Mesodermal cell (in vitro differentiated cells): ENCODE measurements at regions not wholly inside any gene's neighbourhood (a gene's known extent, or its start where the extent isn't known, plus 50 kb on each side); places are given as distances from the start of the nearest gene placed in this dataset.

Source experiments
- H3K27ac ChIP-seq: 2 replicates; pipeline ENCODE4 v1.7.0; 2013; ENCODE audit warnings: mild to moderate bottlenecking, low read depth, low read length, moderate library complexity; ENCODE audit not compliant: severe bottlenecking
- H3K36me3 ChIP-seq: 2 replicates; pipeline ENCODE4 v1.7.1; 2013; ENCODE audit warnings: mild to moderate bottlenecking, low read length, moderate library complexity; ENCODE audit not compliant: control insufficient read depth, insufficient read depth
- H3K4me1 ChIP-seq: one replicate; pipeline ENCODE4 v1.7.1; 2013; ENCODE audit warnings: mild to moderate bottlenecking, low read length; ENCODE audit not compliant: insufficient read depth, control insufficient read depth, poor library complexity, severe bottlenecking
- H3K4me3 ChIP-seq: 2 replicates; pipeline ENCODE4 v1.7.0; 2013; ENCODE audit warnings: low read length, control low read depth, mild to moderate bottlenecking; ENCODE audit not compliant: insufficient read depth, poor library complexity, severe bottlenecking; ENCODE audit errors: extremely low read depth
- H3K9me3 ChIP-seq: 2 replicates; pipeline ENCODE4 v1.7.1; 2013; ENCODE audit warnings: mild to moderate bottlenecking, low read length, moderate library complexity; ENCODE audit not compliant: control insufficient read depth
- WGBS, 2 experiments: methylation state at CpG; one replicate each; pipeline ENCODE4 v1.1.5; 2013; ENCODE audit warnings: missing lambda C conversion rate in 2 of 2; ENCODE audit not compliant: insufficient coverage in 2 of 2; 5-methylcytosine and 5-hydroxymethylcytosine counted together

DNA sequence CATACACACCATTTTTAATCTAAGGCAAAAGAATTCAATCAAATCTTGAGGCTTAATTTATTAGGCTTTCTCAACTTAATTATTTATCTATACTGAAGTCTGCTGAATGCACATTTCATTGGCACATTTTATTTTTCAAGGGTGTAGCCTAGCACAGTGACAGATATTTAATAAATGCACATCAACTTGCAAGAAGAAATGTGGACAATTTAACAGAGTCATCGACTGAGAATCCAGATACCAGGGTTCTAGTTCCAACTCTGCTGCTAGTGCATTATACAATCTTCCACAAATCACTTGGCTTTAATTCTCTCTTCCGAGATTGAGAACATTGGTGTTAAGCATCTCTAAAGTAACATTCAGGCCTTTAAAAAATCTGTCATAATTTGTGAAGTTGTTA, 88.5 kb upstream of the RBBP8 start:
- no peak overlapping the region for H3K27ac ChIP-seq
- H3K36me3 ChIP-seq: no peaks in the 10 kb centered on the region
- no peaks in the 10 kb centered on the region for H3K9me3 ChIP-seq
- WGBS, 2 experiments: 67% methylated on average over 1 of the region's 2 CpGs; no CpG with 5 or more reads in 1 of the 2 experiments
- no peak overlapping the region for H3K4me3 ChIP-seq
- no peaks in the 10 kb centered on the region for H3K4me1 ChIP-seq

DNA sequence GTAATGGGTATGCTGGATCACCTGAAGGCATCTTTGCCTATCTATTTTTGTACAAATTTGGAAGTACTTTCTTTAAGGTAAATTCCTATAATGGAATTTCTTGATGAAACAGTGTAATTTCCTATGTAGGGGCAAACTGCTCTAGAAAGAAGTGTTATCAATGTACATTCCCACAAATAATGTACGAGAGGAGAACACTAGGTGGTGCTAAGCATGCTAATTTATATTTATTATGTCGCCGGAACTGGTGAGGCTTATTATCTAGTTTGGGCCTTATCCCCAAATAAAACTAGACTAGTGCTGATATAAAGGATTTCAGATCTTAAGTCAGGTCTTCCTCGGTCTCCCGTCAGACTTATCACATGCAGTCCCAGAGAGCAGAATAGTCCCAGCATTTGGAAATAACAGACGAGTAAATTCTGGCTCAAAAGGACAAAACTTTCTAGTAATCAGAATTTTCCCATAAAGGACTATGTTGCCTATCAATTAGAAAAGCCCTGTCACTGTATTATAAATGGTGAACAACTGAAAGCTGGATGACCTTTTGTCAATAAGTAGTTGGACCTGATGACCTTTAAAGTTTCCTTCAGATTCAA, 86.9 kb upstream of the RBBP8 start:
- Histone ChIP-seq H3K4me1 (no peaks in the 10 kb centered on the region), H3K36me3 (no peaks in the 10 kb centered on the region), H3K27ac (no peak overlapping the region), H3K4me3 (no peak overlapping the region), H3K9me3 (no peaks in the 10 kb centered on the region)
- WGBS, 2 experiments: 92 to 100% methylated on average over 2 to 4 of the region's 6 CpGs

DNA sequence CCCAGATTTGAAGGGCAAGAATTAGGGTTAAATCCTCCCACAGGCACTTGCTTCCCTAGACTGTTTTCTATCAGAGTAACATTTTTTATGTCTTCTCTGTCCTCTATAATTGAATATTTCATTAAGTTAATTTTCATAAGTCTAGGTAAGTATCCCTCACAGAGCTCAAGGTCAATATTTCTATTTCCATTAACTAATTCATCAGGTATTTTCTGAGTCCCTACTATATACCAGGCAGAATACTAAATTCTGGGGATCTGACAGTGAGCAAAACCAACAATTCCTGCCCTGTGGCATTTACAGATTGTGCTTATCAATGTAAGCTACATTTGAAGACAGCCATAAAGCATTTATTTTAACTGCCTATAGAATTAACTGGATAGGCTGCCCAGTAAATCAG, 86.4 kb upstream of the RBBP8 start:
- Histone ChIP-seq H3K4me3 (no peak overlapping the region), H3K9me3 (no peaks in the 10 kb centered on the region), H3K27ac (no peak overlapping the region), H3K36me3 (no peaks in the 10 kb centered on the region), H3K4me1 (no peaks in the 10 kb centered on the region)

DNA sequence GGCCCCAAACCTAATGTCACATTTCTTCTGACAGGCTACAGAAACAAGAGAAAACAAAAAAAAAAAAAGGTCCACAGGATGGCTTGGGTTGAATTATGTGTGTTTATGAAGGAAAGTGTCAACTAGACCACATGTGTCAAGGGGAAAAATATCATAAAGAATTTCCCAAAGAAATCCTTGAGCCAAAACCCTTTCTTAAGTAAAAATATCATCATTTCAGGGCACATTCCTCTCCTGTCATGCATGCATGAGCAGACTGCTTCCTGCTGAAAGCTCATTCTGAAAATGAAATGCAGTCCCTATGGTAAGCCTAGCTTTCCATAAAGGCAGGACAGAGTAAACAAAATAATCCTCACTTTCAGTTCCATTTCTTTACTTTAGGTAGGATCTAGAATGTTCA, 85.7 kb upstream of the RBBP8 start:
- no peaks in the 10 kb centered on the region for H3K36me3 ChIP-seq
- no peaks in the 10 kb centered on the region for H3K9me3 ChIP-seq
- no peak overlapping the region for H3K4me3 ChIP-seq
- H3K4me1 ChIP-seq: no peaks in the 10 kb centered on the region
- peak overlapping the region; percentile 26 for H3K27ac ChIP-seq

DNA sequence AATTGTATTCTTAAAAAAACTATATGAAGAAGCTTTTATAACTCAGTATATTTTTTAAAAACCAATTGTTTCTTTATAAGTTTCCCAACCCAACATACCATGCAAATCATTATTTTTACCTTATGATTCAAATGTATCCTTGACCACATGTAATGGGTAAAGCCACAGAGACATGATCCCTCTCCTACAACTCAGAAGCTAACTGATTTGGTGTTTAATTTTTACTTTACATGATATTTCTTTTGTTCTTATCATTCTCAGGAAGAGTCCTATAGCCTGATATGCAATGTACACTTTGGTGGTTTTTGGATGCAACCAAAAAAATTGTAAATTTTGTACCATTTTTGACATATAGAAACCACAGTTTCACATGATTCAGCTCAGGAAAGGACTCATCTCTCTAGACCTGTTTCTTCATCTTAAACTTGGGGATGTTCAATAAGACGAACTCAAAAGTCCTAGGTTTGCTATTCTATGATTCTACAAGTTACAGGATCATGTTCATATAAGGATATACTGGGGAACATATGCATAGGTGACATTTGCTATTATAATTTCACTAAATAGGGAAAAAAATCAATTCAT, 85.2 kb upstream of the RBBP8 start:
- Histone ChIP-seq H3K27ac (no peak overlapping the region), H3K36me3 (no peaks in the 10 kb centered on the region), H3K4me3 (no peak overlapping the region), H3K9me3 (no peaks in the 10 kb centered on the region), H3K4me1 (no peaks in the 10 kb centered on the region)
- no CpG with 5 or more reads among the region's 1 CpG for WGBS, 2 experiments

DNA sequence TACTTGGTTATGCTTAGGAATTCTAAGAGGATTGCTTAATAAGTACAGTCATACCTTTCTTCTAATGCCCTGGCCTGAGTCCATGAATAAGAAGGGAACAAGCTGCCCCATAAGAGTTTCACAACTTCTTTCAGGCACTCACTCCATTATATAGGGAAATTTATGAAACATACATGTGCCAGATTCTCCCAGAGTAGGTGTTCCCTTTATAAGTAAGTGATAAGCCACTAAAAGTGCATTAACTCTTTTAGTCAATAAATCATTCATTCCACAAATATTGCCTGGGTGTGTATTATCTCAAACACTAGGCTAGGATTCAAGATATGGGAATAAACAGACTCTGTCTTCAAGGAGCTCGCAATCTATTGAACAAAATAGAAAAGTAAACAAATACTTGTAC, 84.5 kb upstream of the RBBP8 start:
- Histone ChIP-seq H3K4me1 (no peaks in the 10 kb centered on the region), H3K27ac (no peak overlapping the region), H3K36me3 (no peaks in the 10 kb centered on the region), H3K4me3 (no peak overlapping the region), H3K9me3 (no peaks in the 10 kb centered on the region)
- no CpG with 5 or more reads among the region's 1 CpG for WGBS, 2 experiments

DNA sequence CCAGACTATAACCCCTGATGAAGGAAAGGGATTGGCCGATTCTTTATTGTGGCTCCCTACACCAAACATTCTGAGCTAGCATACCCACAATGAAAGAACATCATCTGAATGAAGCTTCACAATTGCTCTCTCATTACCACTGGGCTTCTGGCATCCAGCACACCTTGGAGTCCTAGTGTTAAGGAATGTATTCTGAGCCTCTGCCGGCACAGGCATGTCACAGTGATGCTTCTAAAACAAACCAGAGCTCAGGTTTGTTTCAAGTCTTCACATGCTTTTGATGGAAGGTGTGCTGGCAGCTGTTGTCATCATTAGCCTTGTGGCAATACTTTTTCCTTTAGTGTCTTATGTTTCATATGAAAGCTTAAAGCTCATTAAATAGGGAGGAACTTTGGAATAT, 76.3 kb upstream of the RBBP8 start:
- no peak overlapping the region for H3K4me3 ChIP-seq
- WGBS, 2 experiments: 25% methylated on average over 1 of the region's 2 CpGs; no CpG with 5 or more reads in 1 of the 2 experiments
- no peaks in the 10 kb centered on the region for H3K4me1 ChIP-seq
- no peaks in the 10 kb centered on the region for H3K36me3 ChIP-seq
- no peaks in the 10 kb centered on the region for H3K9me3 ChIP-seq
- H3K27ac ChIP-seq: no peak overlapping the region

DNA sequence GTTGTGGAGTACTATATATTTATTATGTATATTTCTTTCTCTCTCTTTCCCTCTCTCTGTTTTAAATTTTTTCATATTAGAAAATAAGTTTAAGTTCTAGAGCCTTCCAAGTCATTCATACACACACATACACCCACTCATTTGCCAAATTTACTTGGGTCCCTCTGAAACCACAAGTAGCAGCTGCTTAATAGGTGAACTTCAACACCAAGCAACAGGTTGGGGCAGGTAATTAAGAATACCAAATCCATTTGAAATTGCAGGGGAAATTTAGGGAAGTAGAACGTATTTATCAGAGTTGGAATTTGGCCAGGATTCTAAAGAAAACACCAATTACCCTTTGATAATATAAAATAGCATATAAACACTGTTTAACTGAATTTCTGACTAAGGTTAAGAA, 75.0 kb upstream of the RBBP8 start:
- Histone ChIP-seq H3K27ac (no peak overlapping the region), H3K4me1 (no peaks in the 10 kb centered on the region), H3K36me3 (no peaks in the 10 kb centered on the region), H3K9me3 (no peaks in the 10 kb centered on the region), H3K4me3 (no peak overlapping the region)
- no CpG with 5 or more reads among the region's 1 CpG for WGBS, 2 experiments

DNA sequence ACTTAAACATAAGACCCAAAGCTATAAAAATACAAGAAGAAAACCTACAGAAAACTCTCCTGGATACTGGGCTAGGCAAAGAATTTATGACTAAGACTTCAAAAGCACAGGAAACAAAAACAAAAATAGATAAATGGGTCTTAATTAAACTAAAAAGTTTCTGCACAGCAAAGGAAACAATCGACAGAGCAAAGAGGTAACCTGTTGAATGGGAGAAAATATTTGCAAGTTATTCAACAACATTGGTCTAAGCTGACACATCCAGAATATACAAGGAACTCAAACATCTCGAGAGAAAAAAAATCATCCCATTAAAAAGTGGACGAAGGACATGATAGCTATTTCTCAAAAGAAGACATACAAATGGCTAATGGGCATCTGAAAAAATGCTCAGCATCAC, 72.3 kb upstream of the RBBP8 start:
- WGBS, 2 experiments: 62% methylated on average over 2 of the region's 3 CpGs; no CpG with 5 or more reads in 1 of the 2 experiments
- Histone ChIP-seq H3K36me3 (no peaks in the 10 kb centered on the region), H3K9me3 (no peaks in the 10 kb centered on the region), H3K4me3 (no peak overlapping the region), H3K4me1 (no peaks in the 10 kb centered on the region), H3K27ac (no peak overlapping the region)

DNA sequence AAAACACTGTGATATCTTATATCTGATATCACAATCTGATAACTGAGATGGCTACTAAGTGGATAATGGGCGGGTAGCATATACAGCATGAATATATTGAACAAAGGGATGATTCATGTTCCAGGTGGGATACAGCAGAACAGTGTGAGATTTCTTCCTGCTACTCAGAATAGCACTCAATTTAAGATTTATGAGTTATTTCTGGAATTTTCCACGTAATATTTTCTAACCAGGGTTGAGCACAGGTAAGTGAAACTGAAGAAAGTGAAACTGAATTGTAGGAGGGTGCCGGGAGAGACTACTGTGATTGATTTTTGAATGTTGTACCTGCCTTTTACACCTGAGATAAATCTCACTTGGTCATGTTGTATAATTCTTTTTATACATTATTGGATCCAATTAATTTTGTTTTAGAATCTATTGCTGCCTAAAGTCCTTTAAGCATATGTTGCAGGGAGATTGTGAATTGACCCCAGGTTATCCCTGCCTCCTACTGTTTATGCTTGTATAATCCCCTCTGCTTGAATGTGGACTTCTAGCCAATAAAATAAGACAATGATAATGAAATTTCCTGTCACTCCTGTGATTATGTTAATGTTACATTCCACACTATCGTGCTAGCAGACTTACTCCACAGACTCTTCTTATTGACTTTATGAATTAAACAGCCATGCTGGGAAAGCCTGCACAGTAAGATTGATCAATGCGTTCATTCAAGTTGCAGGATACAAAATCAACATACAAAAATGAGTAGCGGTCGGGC, 67.6 kb upstream of the RBBP8 start:
- Histone ChIP-seq H3K4me1 (no peaks in the 10 kb centered on the region), H3K4me3 (no peak overlapping the region), H3K9me3 (no peaks in the 10 kb centered on the region), H3K27ac (no peak overlapping the region), H3K36me3 (no peaks in the 10 kb centered on the region)
- WGBS, 2 experiments: 71 to 100% methylated on average over 1 to 2 of the region's 7 CpGs

DNA sequence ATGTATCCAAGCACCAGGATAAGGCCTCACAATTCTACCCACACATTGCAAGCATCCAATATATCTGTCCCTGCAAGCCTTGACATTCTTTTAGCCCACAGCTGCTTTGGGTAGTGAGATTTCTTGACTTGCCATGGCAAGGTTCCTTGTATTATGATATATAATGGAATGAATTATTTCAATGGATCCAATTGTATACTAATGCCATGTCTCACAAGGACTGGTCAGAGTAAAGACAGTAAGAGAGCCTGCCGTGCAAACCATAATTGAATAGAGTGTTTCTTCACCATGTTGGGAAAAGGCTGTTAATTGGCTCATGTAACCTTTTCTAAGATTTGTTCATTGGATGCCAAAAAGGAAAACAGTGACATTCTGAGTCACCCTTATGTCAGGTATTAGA, 64.3 kb upstream of the RBBP8 start:
- Histone ChIP-seq H3K27ac (no peak overlapping the region), H3K4me3 (no peak overlapping the region), H3K4me1 (no peaks in the 10 kb centered on the region), H3K36me3 (no peaks in the 10 kb centered on the region), H3K9me3 (no peaks in the 10 kb centered on the region)
- 88 to 100% methylated on average over 1 of the region's 1 CpG for WGBS, 2 experiments
